ENCODE measurements at regions not wholly inside any gene's neighbourhood (a gene's known extent, or its start where the extent isn't known, plus 50 kb on each side); places are given as distances from the start of the nearest gene placed in this dataset.

DNA sequence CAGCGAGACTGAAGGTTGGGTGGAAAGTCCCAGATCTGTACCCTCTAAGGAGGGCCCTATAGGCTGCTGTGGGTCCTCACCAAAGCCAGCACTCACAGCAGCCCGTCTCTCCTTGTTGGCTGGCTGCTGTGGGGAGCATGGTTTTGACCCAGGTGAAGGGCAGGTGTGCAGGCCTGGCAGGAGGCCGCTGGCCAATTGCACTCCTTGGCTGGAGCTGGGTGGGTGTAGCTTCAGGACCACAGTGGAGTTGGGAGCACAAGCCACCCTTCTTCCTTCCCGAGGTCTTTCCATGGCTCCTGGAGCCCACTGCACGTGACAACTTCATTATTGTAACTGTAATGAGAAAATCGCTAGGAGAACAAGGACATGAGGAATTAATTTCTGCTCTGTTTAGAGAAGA lies 287.7 kb upstream of the FOXQ1 start:
- DNase-seq, result no peak

DNA sequence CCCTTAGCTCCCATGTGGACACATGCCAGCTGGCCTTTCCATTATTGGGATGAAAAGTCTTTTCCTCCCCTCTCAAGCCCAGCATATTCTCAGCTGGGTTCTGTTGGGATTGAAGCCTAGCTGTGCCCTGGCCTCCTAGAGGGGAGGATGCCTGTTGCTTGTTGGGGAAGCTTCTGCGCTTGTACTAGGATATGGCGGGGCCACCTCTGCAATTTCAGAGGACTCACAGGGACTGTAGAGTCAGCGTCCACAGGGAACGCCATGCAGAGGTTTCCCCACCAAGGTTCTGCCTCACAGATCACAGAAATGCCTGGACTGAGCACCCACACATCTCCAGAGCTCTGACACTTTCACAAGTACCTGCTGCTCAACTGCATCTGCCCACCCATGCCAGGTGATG lies 288.7 kb upstream of the FOXQ1 start:
- no peak for DNase-seq

GRCh38 chr6:1022719-1023118 lies 289.2 kb upstream of the FOXQ1 start:
- no peak for DNase-seq

DNA sequence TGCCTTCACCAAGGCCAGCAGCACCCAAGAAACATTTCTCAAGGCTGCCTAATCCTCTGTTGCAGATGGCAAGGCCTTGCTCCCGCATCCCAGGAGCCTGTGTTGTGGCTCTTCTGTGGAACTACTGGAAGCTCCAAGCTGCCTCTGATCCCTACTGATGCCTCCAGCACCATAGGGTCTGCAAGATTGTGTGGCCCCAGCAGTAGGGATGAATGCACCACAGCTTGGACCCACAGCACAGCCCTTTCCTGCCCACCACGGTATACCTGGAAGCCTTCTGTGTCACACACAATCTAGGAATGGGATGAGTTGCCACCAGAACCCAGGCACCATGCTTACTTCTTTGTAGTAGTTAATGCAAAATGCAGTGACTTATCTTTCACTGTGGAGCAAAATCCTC lies 291.1 kb upstream of the FOXQ1 start:
- no peak for DNase-seq

DNA sequence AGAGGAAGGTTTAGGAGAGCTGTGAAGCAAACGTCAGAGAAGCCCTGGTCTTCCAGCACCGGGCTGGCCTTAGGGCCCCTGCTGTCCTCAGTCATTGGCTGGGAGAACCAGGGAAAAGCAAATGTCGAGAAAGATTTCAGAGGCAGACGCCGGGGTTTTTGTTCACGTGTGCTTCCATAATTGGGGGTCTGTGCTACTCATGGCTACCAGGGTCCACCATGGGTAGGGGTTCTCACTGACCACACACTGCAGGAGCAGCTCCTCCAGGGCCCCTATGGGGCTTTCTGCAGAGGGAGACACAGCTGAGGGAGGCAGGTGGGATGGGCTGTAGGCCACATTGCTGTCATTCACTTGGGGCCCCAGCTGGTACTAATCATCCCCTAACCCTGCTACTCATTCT lies 291.8 kb upstream of the FOXQ1 start:
- DNase-seq, result no peak

DNA sequence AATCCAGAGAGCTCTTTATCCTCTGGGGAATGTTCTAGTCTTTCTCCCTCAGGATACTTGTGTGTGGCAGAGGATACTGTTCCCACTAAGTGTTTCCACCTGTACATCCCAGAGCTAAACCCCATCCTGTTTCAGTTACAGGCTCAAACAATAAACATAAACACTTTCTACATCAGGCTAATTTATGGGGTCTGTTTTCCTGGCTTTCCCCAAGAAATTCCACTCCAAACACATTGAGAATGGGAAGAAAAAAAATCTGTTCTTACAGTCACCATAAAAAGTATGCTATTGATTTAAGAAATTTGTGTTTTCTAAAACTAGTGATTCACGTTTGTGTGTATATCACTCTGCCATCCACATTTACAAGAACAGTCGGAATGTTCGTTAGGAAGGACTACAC lies 293.9 kb upstream of the FOXQ1 start:
- no peak for DNase-seq

GRCh38 chr6:1016329-1017302 lies 295.3 kb upstream of the FOXQ1 start:
- no peak for DNase-seq

- DNase-seq, result no peak
Observed at GRCh38 chr6:1015825-1016224, 296.1 kb upstream of the FOXQ1 start.

- no peak for DNase-seq
Observed at GRCh38 chr6:1014431-1014807, 297.5 kb upstream of the FOXQ1 start.

DNA sequence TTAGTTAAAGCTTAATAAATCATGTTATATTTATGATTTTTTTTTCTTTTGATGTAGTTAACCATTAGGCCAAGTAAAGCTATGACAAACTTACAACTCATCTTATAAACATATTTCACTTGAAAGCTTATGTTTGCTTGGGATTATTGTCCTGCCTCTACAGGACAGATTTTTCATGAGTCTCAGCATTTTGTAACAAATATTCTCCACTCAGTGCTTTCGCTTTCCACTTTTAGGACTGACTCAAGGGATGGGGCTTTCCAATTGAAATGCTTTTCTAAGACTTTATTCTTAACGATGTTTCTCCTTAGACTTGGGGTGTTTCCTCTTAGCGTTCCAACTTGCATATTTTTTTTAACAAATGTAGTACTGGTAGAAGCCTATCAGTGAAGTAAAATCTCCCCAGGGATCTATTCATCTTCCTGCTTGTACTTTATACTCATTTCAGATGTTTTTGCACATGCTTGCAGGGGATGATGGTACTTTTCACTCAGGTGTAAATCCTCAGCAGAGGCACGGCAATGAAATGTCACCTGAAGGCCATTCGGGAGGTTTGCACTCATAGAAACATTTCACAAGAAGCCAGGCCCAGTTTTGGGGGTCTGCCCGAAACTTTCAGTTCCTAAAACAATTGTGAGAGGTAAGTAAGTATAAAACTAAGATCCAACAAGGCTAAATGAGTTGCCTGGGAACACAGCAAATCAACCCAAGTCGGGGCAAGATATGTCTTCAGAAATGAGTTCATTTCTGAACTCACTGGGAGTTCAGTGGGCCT lies 298.1 kb upstream of the FOXQ1 start:
- DNase-seq, result no peak

DNA sequence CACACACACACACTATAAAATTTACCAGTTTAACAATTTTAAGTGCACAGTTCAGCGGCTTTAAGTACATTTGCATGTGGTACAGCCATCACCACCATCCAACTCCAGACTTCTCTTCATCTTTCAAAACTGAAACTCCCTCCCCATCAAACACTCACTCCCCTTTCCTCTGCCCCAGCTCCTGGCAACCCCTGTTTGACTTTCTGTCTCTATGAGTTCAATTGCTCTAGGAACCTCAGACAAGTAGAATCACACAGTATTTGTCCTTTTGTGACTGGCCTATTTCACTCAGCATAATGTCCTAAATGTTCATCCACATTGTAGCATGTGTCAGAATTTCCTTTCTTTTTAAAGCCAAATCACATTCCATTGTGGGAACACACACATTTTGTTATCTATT lies 302.8 kb upstream of the FOXQ1 start:
- DNase-seq, result no peak

- no peak for DNase-seq
Observed at GRCh38 chr6:1007159-1007558, 304.7 kb upstream of the FOXQ1 start.

DNA sequence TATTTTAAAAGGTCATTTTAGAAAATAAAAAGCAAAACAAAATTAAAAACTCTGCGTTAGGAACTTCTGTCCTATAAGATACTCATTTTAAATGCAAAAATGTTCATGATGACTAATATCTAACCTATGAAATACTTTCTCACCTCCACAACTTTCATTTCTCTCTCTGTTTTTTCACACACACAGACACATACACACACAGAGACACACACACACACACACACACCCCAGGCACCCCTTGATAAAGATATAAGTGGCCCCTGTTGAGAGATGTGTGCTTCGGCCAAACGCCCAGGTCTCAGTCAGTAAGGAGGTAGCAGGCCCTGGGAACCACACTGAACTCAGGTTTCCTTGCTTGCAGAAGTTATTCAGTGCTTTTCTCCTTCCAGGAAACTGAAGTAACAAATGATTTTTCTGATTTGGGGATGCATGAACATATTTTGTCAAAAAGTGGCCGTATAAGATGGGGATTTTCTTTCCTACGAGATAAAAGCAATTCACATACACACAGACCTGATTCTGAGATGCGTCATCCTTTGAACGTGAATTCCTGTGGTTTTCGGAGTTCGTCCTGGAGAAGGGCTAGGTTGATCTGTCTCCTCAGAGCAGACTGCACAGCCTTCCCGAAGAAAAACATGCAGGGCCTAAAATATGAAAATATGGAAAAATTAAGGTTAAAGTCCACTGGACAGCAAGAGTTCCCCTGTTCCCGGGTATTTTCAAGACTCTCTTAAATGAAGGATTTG lies 306.8 kb upstream of the FOXQ1 start:
- no peak for DNase-seq

- DNase-seq, result no peak
Observed at GRCh38 chr6:1003394-1004160, 308.3 kb upstream of the FOXQ1 start.

DNA sequence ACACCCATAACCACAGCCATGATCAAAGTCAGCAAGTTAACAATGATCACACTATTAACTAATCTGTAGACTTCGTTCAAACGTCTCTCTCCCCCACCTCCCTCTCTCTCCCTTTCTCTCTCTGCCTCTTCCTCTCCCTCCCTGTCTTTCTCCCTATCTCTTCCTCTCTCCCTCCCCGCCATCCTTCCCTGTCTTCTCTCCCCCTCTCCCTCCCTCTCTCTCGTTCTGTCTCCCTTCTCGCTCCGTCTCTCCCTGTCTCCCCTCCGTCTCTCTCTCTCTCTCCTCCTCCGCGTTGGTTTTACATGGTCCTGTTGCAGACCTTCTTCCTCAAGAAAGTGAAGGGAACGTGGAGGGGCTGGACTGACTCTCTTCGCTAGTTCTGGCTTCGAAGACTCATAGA lies 308.9 kb upstream of the FOXQ1 start:
- DNase-seq, result no peak

DNA sequence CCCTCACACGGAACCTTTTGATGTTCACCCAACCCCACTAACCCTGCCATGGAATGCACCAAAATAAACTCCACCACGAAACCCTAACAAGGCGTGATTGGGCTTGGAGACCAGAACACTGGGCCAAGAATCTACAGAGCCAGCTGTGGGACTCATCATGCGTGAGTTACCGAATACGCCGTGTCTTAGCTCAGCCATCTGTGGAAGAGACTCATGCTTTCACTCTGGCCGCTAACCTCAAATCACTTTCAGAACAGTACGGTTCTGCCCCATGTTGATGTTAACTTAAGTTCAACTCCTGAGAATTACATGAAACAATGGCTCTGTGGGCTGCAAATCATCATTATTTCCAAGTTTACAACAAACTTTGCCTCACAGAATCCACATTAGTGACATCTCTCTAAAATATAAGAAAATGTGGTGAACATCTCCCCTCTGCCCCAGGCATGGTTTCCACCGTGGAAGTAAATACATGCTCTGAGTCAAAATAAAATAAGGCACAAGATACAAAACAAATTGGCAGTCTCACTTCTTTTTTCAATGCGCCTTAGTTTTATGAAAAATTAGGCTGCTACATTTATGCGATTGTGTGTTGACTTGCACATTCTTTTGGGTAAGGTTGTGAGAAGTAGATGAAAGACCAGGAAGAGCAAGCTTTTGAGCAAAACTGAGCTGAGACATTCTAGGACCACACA lies 308.9 kb upstream of the EXOC2 start:
- no peak for DNase-seq

DNA sequence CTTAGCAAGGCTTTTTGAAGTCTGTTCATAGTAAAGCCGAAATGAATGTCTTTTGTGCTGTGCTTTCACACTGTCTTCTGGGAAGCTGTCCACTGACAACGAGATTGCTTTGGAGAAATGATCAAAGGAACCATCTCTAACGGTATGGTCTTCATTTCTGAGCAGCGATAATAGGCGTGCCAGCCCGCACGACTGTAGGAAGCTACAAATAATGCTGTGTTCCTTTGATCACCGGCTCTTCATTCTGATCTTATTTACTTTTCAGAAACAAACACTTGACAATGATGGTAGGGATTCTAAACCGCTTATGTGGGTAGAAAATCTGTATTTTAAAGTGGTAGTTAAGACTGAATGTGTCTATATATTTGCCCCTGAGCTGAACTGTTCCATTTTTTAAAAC lies 306.6 kb upstream of the EXOC2 start:
- no peak for DNase-seq

DNA sequence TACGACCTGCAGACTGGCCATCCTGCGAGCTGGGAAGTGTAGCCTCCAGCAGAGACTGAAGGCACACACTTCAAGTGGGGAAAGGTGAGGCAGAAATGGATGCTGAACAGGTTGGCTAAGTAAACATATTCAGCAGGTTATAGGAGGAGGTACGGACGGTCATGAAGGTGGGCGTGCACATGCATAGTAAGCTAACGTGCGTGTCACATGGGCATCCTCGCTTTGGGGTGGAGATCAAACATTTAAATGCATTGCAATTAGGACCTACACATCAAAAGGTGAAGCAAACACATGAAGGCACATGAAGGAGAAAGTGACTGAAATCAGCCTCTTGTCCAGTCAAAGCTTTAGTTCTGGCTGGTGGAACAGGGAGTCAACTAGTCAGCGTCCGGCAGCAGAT lies 305.6 kb upstream of the EXOC2 start:
- no peak for DNase-seq

DNA sequence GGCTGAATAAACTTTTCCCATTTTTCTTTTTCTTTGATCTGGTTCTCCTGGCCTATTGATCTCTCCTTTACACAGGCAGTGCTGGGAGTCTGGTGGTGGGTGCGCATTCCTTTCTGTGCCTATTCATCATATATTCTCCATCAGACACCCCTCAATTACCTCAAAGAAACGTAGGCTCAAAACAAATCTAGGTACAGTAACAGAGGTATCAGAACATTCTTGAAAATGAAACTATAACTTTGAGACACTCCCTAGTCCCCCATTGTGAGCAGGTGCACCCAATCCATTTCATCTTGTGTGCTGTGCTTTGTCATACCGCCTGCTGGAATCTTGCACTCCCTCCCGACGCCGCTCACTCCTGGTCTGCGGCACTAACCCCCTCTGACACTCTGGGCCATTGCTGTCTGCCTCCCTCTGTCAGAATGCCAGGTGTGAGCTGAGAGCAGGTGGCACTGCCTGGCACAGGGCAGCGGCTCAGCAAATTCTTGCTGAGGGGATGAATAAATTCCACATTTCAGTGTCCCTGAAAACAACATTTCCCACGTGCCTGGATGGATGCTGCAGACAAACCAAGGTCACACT lies 303.4 kb upstream of the EXOC2 start:
- no peak for DNase-seq

DNA sequence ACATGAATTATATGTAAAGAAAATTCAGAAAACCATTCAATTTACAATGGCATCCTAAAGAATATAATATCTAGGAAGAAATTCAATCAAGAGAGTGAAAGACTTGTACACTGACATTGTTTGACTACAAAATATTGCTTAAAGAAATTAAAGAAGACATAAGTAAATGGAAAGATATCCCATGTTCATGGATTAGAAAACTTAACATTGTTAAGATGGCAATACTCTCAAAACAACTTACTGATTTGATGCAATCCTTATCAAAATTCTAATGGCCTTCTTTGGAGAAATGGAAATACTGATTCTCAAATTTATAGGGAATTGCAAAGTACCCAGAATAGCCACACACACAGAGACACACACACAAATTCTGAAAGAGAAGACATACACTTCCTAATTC lies 298.3 kb upstream of the EXOC2 start:
- no peak for DNase-seq

GRCh38 chr6:984031-984430 lies 291.1 kb upstream of the EXOC2 start:
- no peak for DNase-seq
